ENCODE measurements at regions not wholly inside any gene's neighbourhood (a gene's known extent, or its start where the extent isn't known, plus 50 kb on each side); places are given as distances from the start of the nearest gene placed in this dataset.

- Histone ChIP-seq H3F3A (replicated peaks; ENCODE audit: low read depth) (no peaks in the 10 kb centered on the region), H3K4me3 (no peak overlapping the region), H3K27ac (ENCODE audit: low read depth) (no peak overlapping the region), H3K4me1 (ENCODE audit: insufficient read depth) (no peaks in the 10 kb centered on the region), H3K36me3 (ENCODE audit: insufficient read depth) (no peaks in the 10 kb centered on the region), H3K4me2 (no peak overlapping the region), H4K20me1 (replicated peaks; ENCODE audit: insufficient read depth) (no peaks in the 10 kb centered on the region), H2AFZ (no peak overlapping the region), H3K27me3 (ENCODE audit: insufficient read depth) (no peaks in the 10 kb centered on the region), H3K79me2 (replicated peaks; ENCODE audit: insufficient read depth) (no peaks in the 10 kb centered on the region), H3K9me2 (ENCODE audit: insufficient read depth) (no peaks in the 10 kb centered on the region)
- Mint-ChIP-seq H3K36me3 (ENCODE audit: low read depth) (no peaks in the 10 kb centered on the region), H3K27me3 (ENCODE audit: insufficient read depth, low read depth, poor library complexity) (peaks cover 2% of the 10 kb centered on the region), H3K4me3 (no peak overlapping the region), H3K9me3 (peaks cover 8% of the 10 kb centered on the region; the same call in 1 of the 3 replicates), H3K27ac (no peak overlapping the region), H3K4me1 (no peaks in the 10 kb centered on the region)
- TF ChIP-seq NANOG (IDR thresholded peaks at IDR 0.05; ENCODE audit: borderline replicate concordance), result no peak
- no peak for TF ChIP-seq EZH2 (IDR thresholded peaks at IDR 0.05; ENCODE audit: low read depth, unreplicated experiment)
- TF ChIP-seq JUNB (IDR thresholded peaks at IDR 0.05; ENCODE audit: unreplicated experiment), result no peak
- TF ChIP-seq CTCF (conservative IDR thresholded peaks at IDR 0.05; ENCODE audit: low read depth in 2 of 2), result no peak
- no peak for TF ChIP-seq ZNF114 (CRISPR knock-in tag; IDR thresholded peaks at IDR 0.05)
- TF ChIP-seq EZH2phosphoT487 (IDR thresholded peaks at IDR 0.05; ENCODE audit: unreplicated experiment), result no peak
- no peak for TF ChIP-seq ETS1 (IDR thresholded peaks at IDR 0.05)
- no peak for TF ChIP-seq REST (IDR thresholded peaks at IDR 0.05; ENCODE audit: unreplicated experiment)
- TF ChIP-seq POLR2AphosphoS5 (IDR thresholded peaks at IDR 0.05; ENCODE audit: low read depth), result no peak
- TF ChIP-seq CREB1 (CRISPR knock-in tag; IDR thresholded peaks at IDR 0.05; ENCODE audit: low read depth), result no peak
- no peak for TF ChIP-seq ZNF462 (CRISPR knock-in tag; IDR thresholded peaks at IDR 0.05)
- TF ChIP-seq ZNF331 (CRISPR knock-in tag; IDR thresholded peaks at IDR 0.05; ENCODE audit: low read depth), result no peak
- no peak for TF ChIP-seq STAT1 (IDR thresholded peaks at IDR 0.05; ENCODE audit: unreplicated experiment)
- ATAC-seq (no peak), DNase-seq (ENCODE audit: low spot score) (no peak)
Measured at GRCh38 chr10:1980459-1980858, 243.1 kb upstream of the ADARB2 start.
